ENCODE measurements at regions not wholly inside any gene's neighbourhood (a gene's known extent, or its start where the extent isn't known, plus 50 kb on each side); places are given as distances from the start of the nearest gene placed in this dataset.

GRCh38 chrX:114087543-114087942 lies 496.3 kb upstream of the HTR2C start:
- H3K9me3 ChIP-seq (ENCODE audit: control insufficient read depth in 2 of 2, low read length in 2 of 2) = no peaks in the 10 kb centered on the region
- no peaks in the 10 kb centered on the region for H3K4me1 ChIP-seq (ENCODE audit: control insufficient read depth, insufficient read depth, low read length, poor library complexity, severe bottlenecking)
- no peak overlapping the region for H3K27ac ChIP-seq (ENCODE audit: insufficient read depth, low read length, poor library complexity, severe bottlenecking)
- Mint-ChIP-seq H3K27me3 (no peaks in the 10 kb centered on the region), H3K4me1 (no peaks in the 10 kb centered on the region), H3K4me3 (no peak overlapping the region), H3K27ac (no peak overlapping the region), H3K36me3 (no peaks in the 10 kb centered on the region), H3K9me3 (peaks cover 0 to 5% (median 0%) of the 10 kb centered on the region in 7 donors)
- ATAC-seq (ENCODE audit: low read depth in 2 of 2) (no peak), DNase-seq (no peak)
- no peaks in the 10 kb centered on the region for H3K27me3 ChIP-seq (ENCODE audit: control insufficient read depth, insufficient read depth, low read length)
- no peak overlapping the region for H3K4me3 ChIP-seq (ENCODE audit: low read depth, low read length)
- H3K36me3 ChIP-seq (ENCODE audit: control insufficient read depth, insufficient read depth, low read length) = no peaks in the 10 kb centered on the region

- H3K36me3 ChIP-seq (ENCODE audit: control insufficient read depth, insufficient read depth, low read length) = no peaks in the 10 kb centered on the region
- Mint-ChIP-seq H3K36me3 (no peaks in the 10 kb centered on the region), H3K27me3 (no peaks in the 10 kb centered on the region), H3K9me3 (peaks cover 0 to 8% (median 4%) of the 10 kb centered on the region in 7 donors), H3K4me1 (no peaks in the 10 kb centered on the region), H3K27ac (no peak overlapping the region), H3K4me3 (no peak overlapping the region)
- no peaks in the 10 kb centered on the region for H3K4me1 ChIP-seq (ENCODE audit: control insufficient read depth, insufficient read depth, low read length, poor library complexity, severe bottlenecking)
- H3K27me3 ChIP-seq (ENCODE audit: control insufficient read depth, insufficient read depth, low read length) = no peaks in the 10 kb centered on the region
- H3K27ac ChIP-seq (ENCODE audit: insufficient read depth, low read length, poor library complexity, severe bottlenecking) = no peak overlapping the region
- no peak for ATAC-seq (ENCODE audit: low read depth in 2 of 2)
- DNase-seq = no peak
- H3K9me3 ChIP-seq (ENCODE audit: control insufficient read depth in 2 of 2, low read length in 2 of 2) = no peaks in the 10 kb centered on the region
- H3K4me3 ChIP-seq (ENCODE audit: low read depth, low read length) = no peak overlapping the region
Observed at GRCh38 chrX:114077773-114078172, 506.1 kb upstream of the HTR2C start.

GRCh38 chrX:114075073-114075673 lies 508.7 kb upstream of the HTR2C start:
- H3K4me1 ChIP-seq (ENCODE audit: control insufficient read depth, insufficient read depth, low read length, poor library complexity, severe bottlenecking) = no peaks in the 10 kb centered on the region
- Mint-ChIP-seq H3K4me1 (no peaks in the 10 kb centered on the region), H3K9me3 (peaks cover 0 to 4% (median 2%) of the 10 kb centered on the region in 7 donors), H3K27me3 (no peaks in the 10 kb centered on the region), H3K36me3 (no peaks in the 10 kb centered on the region), H3K4me3 (no peak overlapping the region), H3K27ac (no peak overlapping the region)
- no peaks in the 10 kb centered on the region for H3K36me3 ChIP-seq (ENCODE audit: control insufficient read depth, insufficient read depth, low read length)
- H3K27me3 ChIP-seq (ENCODE audit: control insufficient read depth, insufficient read depth, low read length) = no peaks in the 10 kb centered on the region
- no peaks in the 10 kb centered on the region for H3K9me3 ChIP-seq (ENCODE audit: control insufficient read depth in 2 of 2, low read length in 2 of 2)
- DNase-seq (no peak), ATAC-seq (ENCODE audit: low read depth in 2 of 2) (no peak)
- H3K4me3 ChIP-seq (ENCODE audit: low read depth, low read length) = no peak overlapping the region
- H3K27ac ChIP-seq (ENCODE audit: insufficient read depth, low read length, poor library complexity, severe bottlenecking) = no peak overlapping the region

GRCh38 chrX:114073926-114074325 lies 510.0 kb upstream of the HTR2C start:
- no peak overlapping the region for H3K4me3 Mint-ChIP-seq
- H3K27ac Mint-ChIP-seq = no peak overlapping the region
- no peaks in the 10 kb centered on the region for H3K4me1 Mint-ChIP-seq

GRCh38 chrX:114071412-114071811 lies 512.5 kb upstream of the HTR2C start:
- Histone ChIP-seq H3K4me3 (ENCODE audit: low read depth, low read length) (no peak overlapping the region), H3K4me1 (ENCODE audit: control insufficient read depth, insufficient read depth, low read length, poor library complexity, severe bottlenecking) (no peaks in the 10 kb centered on the region), H3K36me3 (ENCODE audit: control insufficient read depth, insufficient read depth, low read length) (no peaks in the 10 kb centered on the region), H3K27me3 (ENCODE audit: control insufficient read depth, insufficient read depth, low read length) (no peaks in the 10 kb centered on the region), H3K27ac (ENCODE audit: insufficient read depth, low read length, poor library complexity, severe bottlenecking) (no peak overlapping the region), H3K9me3 (ENCODE audit: control insufficient read depth in 2 of 2, low read length in 2 of 2) (no peaks in the 10 kb centered on the region)
- H3K4me1 Mint-ChIP-seq = no peaks in the 10 kb centered on the region
- DNase-seq (no peak), ATAC-seq (ENCODE audit: low read depth in 2 of 2) (no peak)
- H3K36me3 Mint-ChIP-seq = no peaks in the 10 kb centered on the region
- H3K27me3 Mint-ChIP-seq = no peaks in the 10 kb centered on the region
- H3K4me3 Mint-ChIP-seq = no peak overlapping the region
- peaks cover 0 to 3% (median 0%) of the 10 kb centered on the region in 7 donors for H3K9me3 Mint-ChIP-seq
- H3K27ac Mint-ChIP-seq = no peak overlapping the region

More at GRCh38 chrX:114073926-114074325, 510.0 kb upstream of the HTR2C start:
- Histone ChIP-seq H3K4me3 (ENCODE audit: low read depth, low read length) (no peak overlapping the region), H3K27me3 (ENCODE audit: control insufficient read depth, insufficient read depth, low read length) (no peaks in the 10 kb centered on the region), H3K36me3 (ENCODE audit: control insufficient read depth, insufficient read depth, low read length) (no peaks in the 10 kb centered on the region), H3K27ac (ENCODE audit: insufficient read depth, low read length, poor library complexity, severe bottlenecking) (no peak overlapping the region), H3K4me1 (ENCODE audit: control insufficient read depth, insufficient read depth, low read length, poor library complexity, severe bottlenecking) (no peaks in the 10 kb centered on the region), H3K9me3 (ENCODE audit: control insufficient read depth in 2 of 2, low read length in 2 of 2) (no peaks in the 10 kb centered on the region)
- no peaks in the 10 kb centered on the region for H3K36me3 Mint-ChIP-seq
- H3K9me3 Mint-ChIP-seq = peaks cover 0 to 3% (median 0%) of the 10 kb centered on the region in 7 donors
- no peak for DNase-seq
- ATAC-seq (ENCODE audit: low read depth in 2 of 2) = no peak
- H3K27me3 Mint-ChIP-seq = no peaks in the 10 kb centered on the region

GRCh38 chrX:114065577-114066223 lies 518.2 kb upstream of the HTR2C start:
- no peak overlapping the region for H3K27ac ChIP-seq (ENCODE audit: insufficient read depth, low read length, poor library complexity, severe bottlenecking)
- peaks cover 0 to 2% of the 10 kb centered on the region in 2 experiments for H3K9me3 ChIP-seq (ENCODE audit: control insufficient read depth in 2 of 2, low read length in 2 of 2)
- H3K27me3 ChIP-seq (ENCODE audit: control insufficient read depth, insufficient read depth, low read length) = no peaks in the 10 kb centered on the region
- Mint-ChIP-seq H3K27me3 (no peaks in the 10 kb centered on the region), H3K36me3 (no peaks in the 10 kb centered on the region), H3K4me3 (no peak overlapping the region), H3K27ac (no peak overlapping the region), H3K4me1 (no peaks in the 10 kb centered on the region), H3K9me3 (peaks cover 0 to 3% (median 3%) of the 10 kb centered on the region in 7 donors)
- H3K4me1 ChIP-seq (ENCODE audit: control insufficient read depth, insufficient read depth, low read length, poor library complexity, severe bottlenecking) = no peaks in the 10 kb centered on the region
- H3K36me3 ChIP-seq (ENCODE audit: control insufficient read depth, insufficient read depth, low read length) = no peaks in the 10 kb centered on the region
- ATAC-seq (ENCODE audit: low read depth in 2 of 2) = no peak
- no peak overlapping the region for H3K4me3 ChIP-seq (ENCODE audit: low read depth, low read length)
- DNase-seq = no peak

GRCh38 chrX:114061226-114061625 lies 522.7 kb upstream of the HTR2C start:
- no peak for ATAC-seq (ENCODE audit: low read depth in 2 of 2)
- H3K4me1 Mint-ChIP-seq = no peaks in the 10 kb centered on the region
- Histone ChIP-seq H3K27me3 (ENCODE audit: control insufficient read depth, insufficient read depth, low read length) (no peaks in the 10 kb centered on the region), H3K27ac (ENCODE audit: insufficient read depth, low read length, poor library complexity, severe bottlenecking) (no peak overlapping the region), H3K4me3 (ENCODE audit: low read depth, low read length) (no peak overlapping the region), H3K9me3 (ENCODE audit: control insufficient read depth in 2 of 2, low read length in 2 of 2) (peaks cover 0 to 2% of the 10 kb centered on the region in 2 experiments), H3K36me3 (ENCODE audit: control insufficient read depth, insufficient read depth, low read length) (no peaks in the 10 kb centered on the region), H3K4me1 (ENCODE audit: control insufficient read depth, insufficient read depth, low read length, poor library complexity, severe bottlenecking) (no peaks in the 10 kb centered on the region)
- no peaks in the 10 kb centered on the region for H3K27me3 Mint-ChIP-seq
- no peak for DNase-seq
- H3K27ac Mint-ChIP-seq = no peak overlapping the region
- no peak overlapping the region for H3K4me3 Mint-ChIP-seq
- H3K36me3 Mint-ChIP-seq = no peaks in the 10 kb centered on the region
- H3K9me3 Mint-ChIP-seq = peaks cover 0 to 5% (median 0%) of the 10 kb centered on the region in 7 donors

GRCh38 chrX:114058988-114059418 lies 524.9 kb upstream of the HTR2C start:
- Mint-ChIP-seq H3K27ac (no peak overlapping the region), H3K27me3 (no peaks in the 10 kb centered on the region), H3K9me3 (peaks cover 0 to 3% (median 0%) of the 10 kb centered on the region in 7 donors), H3K4me3 (no peak overlapping the region), H3K36me3 (no peaks in the 10 kb centered on the region), H3K4me1 (no peaks in the 10 kb centered on the region)
- H3K36me3 ChIP-seq (ENCODE audit: control insufficient read depth, insufficient read depth, low read length) = no peaks in the 10 kb centered on the region
- H3K27me3 ChIP-seq (ENCODE audit: control insufficient read depth, insufficient read depth, low read length) = no peaks in the 10 kb centered on the region
- DNase-seq (no peak), ATAC-seq (ENCODE audit: low read depth in 2 of 2) (no peak)
- no peak overlapping the region for H3K27ac ChIP-seq (ENCODE audit: insufficient read depth, low read length, poor library complexity, severe bottlenecking)
- H3K4me3 ChIP-seq (ENCODE audit: low read depth, low read length) = no peak overlapping the region
- no peaks in the 10 kb centered on the region for H3K4me1 ChIP-seq (ENCODE audit: control insufficient read depth, insufficient read depth, low read length, poor library complexity, severe bottlenecking)
- H3K9me3 ChIP-seq (ENCODE audit: control insufficient read depth in 2 of 2, low read length in 2 of 2) = peaks cover 0 to 2% of the 10 kb centered on the region in 2 experiments
